GM21825 (cell line): ENCODE measurements at regions not wholly inside any gene's neighbourhood (a gene's known extent, or its start where the extent isn't known, plus 50 kb on each side); places are given as distances from the start of the nearest gene placed in this dataset.
"Not testable (repeated sequence)": the region's sequence is repeated elsewhere in the genome, so short reads cannot be mapped to it uniquely, and the experiment has no call there.

Experiments
- ATAC-seq: cut with Tn5 transposase; IDR thresholded peaks from one replicate; pipeline ENCODE4 v1.9.1; 2021; ENCODE audit warnings: mild to moderate bottlenecking, moderate library complexity; ENCODE audit not compliant: unreplicated experiment

GRCh38 chr13:76668716-76669115, 217.5 kb downstream of the KCTD12 start:
- ATAC-seq: no peak

GRCh38 chr13:76668141-76668540, 218.1 kb downstream of the KCTD12 start:
- ATAC-seq: no peak

- ATAC-seq: no peak
Observed at GRCh38 chr13:76667551-76667950, 218.7 kb downstream of the KCTD12 start.

GRCh38 chr13:76663592-76664335, 222.4 kb downstream of the KCTD12 start:
- no peak for ATAC-seq

GRCh38 chr13:76659074-76659473, 227.1 kb downstream of the KCTD12 start:
- not testable (repeated sequence) for ATAC-seq

- no peak for ATAC-seq
Observed at GRCh38 chr13:76656500-76656899, 229.7 kb downstream of the KCTD12 start.

GRCh38 chr13:76656056-76656455, 230.1 kb downstream of the KCTD12 start:
- ATAC-seq: no peak

GRCh38 chr13:76654263-76654662, 231.9 kb downstream of the KCTD12 start:
- ATAC-seq: no peak

GRCh38 chr13:76651286-76651685, 234.9 kb downstream of the KCTD12 start:
- ATAC-seq: no peak

- ATAC-seq: no peak
Observed at GRCh38 chr13:76647550-76647949, 238.7 kb downstream of the KCTD12 start.

GRCh38 chr13:76646946-76647345, 239.3 kb downstream of the KCTD12 start:
- ATAC-seq: no peak

GRCh38 chr13:76645632-76646031, 240.6 kb downstream of the KCTD12 start:
- ATAC-seq: no peak

- ATAC-seq: no peak
Observed at GRCh38 chr13:76644906-76645305, 241.3 kb downstream of the KCTD12 start.

GRCh38 chr13:76643596-76643995, 242.6 kb downstream of the KCTD12 start:
- no peak for ATAC-seq

GRCh38 chr13:76641056-76641455, 245.1 kb downstream of the KCTD12 start:
- no peak for ATAC-seq

GRCh38 chr13:76638882-76639281, 247.3 kb downstream of the KCTD12 start:
- ATAC-seq: no peak

GRCh38 chr13:76638181-76638580, 248.0 kb downstream of the KCTD12 start:
- ATAC-seq: no peak

- no peak for ATAC-seq
Observed at GRCh38 chr13:76637641-76638141, 248.5 kb downstream of the KCTD12 start.

- no peak for ATAC-seq
Observed at GRCh38 chr13:76636829-76637228, 249.4 kb downstream of the KCTD12 start.

- ATAC-seq: no peak
Observed at GRCh38 chr13:76635232-76636230, 250.7 kb downstream of the KCTD12 start.

GRCh38 chr13:76634431-76635191, 251.6 kb downstream of the KCTD12 start:
- no peak for ATAC-seq
